ENCODE measurements at regions not wholly inside any gene's neighbourhood (a gene's known extent, or its start where the extent isn't known, plus 50 kb on each side); places are given as distances from the start of the nearest gene placed in this dataset.
A peak's percentile ranks its signal among the peaks of the same experiment; 100 is the strongest.

- WGBS: 100% methylated on average over 1 of the region's 2 CpGs
- H3K27ac ChIP-seq (ENCODE audit: low read depth, low read length): no peak overlapping the region
- no peak overlapping the region for H3K9ac ChIP-seq (ENCODE audit: low read depth, low read length)
- no peak overlapping the region for H3K4me3 ChIP-seq (ENCODE audit: low read length)
- no peaks in the 10 kb centered on the region for H3K9me3 ChIP-seq (ENCODE audit: insufficient read depth, low read depth, low read length)
- H3K4me1 ChIP-seq (ENCODE audit: insufficient read depth, low read length): no peaks in the 10 kb centered on the region
- no peaks in the 10 kb centered on the region for H3K27me3 ChIP-seq (ENCODE audit: insufficient read depth, low read length)
- no peaks in the 10 kb centered on the region for H3K36me3 ChIP-seq (ENCODE audit: insufficient read depth, low read length)
Observed at GRCh38 chr4:107128116-107128515, 92.0 kb upstream of the DKK2 start.

- Histone ChIP-seq H3K36me3 (ENCODE audit: insufficient read depth, low read length) (no peaks in the 10 kb centered on the region), H3K4me1 (ENCODE audit: insufficient read depth, low read length) (peaks cover 10% of the 10 kb centered on the region), H3K9ac (ENCODE audit: low read depth, low read length) (no peak overlapping the region), H3K9me3 (ENCODE audit: insufficient read depth, low read depth, low read length) (no peaks in the 10 kb centered on the region), H3K27ac (ENCODE audit: low read depth, low read length) (no peak overlapping the region), H3K4me3 (ENCODE audit: low read length) (no peak overlapping the region), H3K27me3 (ENCODE audit: insufficient read depth, low read length) (no peaks in the 10 kb centered on the region)
- 100% methylated on average over 2 of the region's 2 CpGs for WGBS
Observed at GRCh38 chr4:107125496-107125895, 89.4 kb upstream of the DKK2 start.

GRCh38 chr4:107122736-107123135 lies 86.6 kb upstream of the DKK2 start:
- 89% methylated on average over 2 of the region's 2 CpGs for WGBS
- Histone ChIP-seq H3K27ac (ENCODE audit: low read depth, low read length) (no peak overlapping the region), H3K36me3 (ENCODE audit: insufficient read depth, low read length) (no peaks in the 10 kb centered on the region), H3K4me3 (ENCODE audit: low read length) (no peak overlapping the region), H3K9me3 (ENCODE audit: insufficient read depth, low read depth, low read length) (no peaks in the 10 kb centered on the region), H3K9ac (ENCODE audit: low read depth, low read length) (no peak overlapping the region), H3K27me3 (ENCODE audit: insufficient read depth, low read length) (no peaks in the 10 kb centered on the region), H3K4me1 (ENCODE audit: insufficient read depth, low read length) (peaks cover 15% of the 10 kb centered on the region)

- WGBS: 58% methylated on average over 2 of the region's 2 CpGs
- Histone ChIP-seq H3K4me1 (ENCODE audit: insufficient read depth, low read length) (peaks cover 15% of the 10 kb centered on the region), H3K4me3 (ENCODE audit: low read length) (no peak overlapping the region), H3K9ac (ENCODE audit: low read depth, low read length) (no peak overlapping the region; the same call in 1 of the 2 replicates), H3K36me3 (ENCODE audit: insufficient read depth, low read length) (no peaks in the 10 kb centered on the region), H3K9me3 (ENCODE audit: insufficient read depth, low read depth, low read length) (no peaks in the 10 kb centered on the region), H3K27ac (ENCODE audit: low read depth, low read length) (peak overlapping the region; percentile 45; the same call in 1 of the 2 replicates), H3K27me3 (ENCODE audit: insufficient read depth, low read length) (no peaks in the 10 kb centered on the region)
Observed at GRCh38 chr4:107120661-107121060, 84.5 kb upstream of the DKK2 start.

- Histone ChIP-seq H3K4me1 (ENCODE audit: insufficient read depth, low read length) (peaks cover 15% of the 10 kb centered on the region), H3K9ac (ENCODE audit: low read depth, low read length) (no peak overlapping the region), H3K9me3 (ENCODE audit: insufficient read depth, low read depth, low read length) (peaks cover 1% of the 10 kb centered on the region), H3K27me3 (ENCODE audit: insufficient read depth, low read length) (no peaks in the 10 kb centered on the region), H3K4me3 (ENCODE audit: low read length) (no peak overlapping the region), H3K36me3 (ENCODE audit: insufficient read depth, low read length) (no peaks in the 10 kb centered on the region), H3K27ac (ENCODE audit: low read depth, low read length) (no peak overlapping the region)
- WGBS: 100% methylated on average over 1 of the region's 1 CpG
Observed at GRCh38 chr4:107117726-107118125, 81.6 kb upstream of the DKK2 start.

- H3K9ac ChIP-seq (ENCODE audit: low read depth, low read length): no peak overlapping the region
- peaks cover 7% of the 10 kb centered on the region for H3K9me3 ChIP-seq (ENCODE audit: insufficient read depth, low read depth, low read length)
- H3K4me3 ChIP-seq (ENCODE audit: low read length): no peak overlapping the region
- H3K27ac ChIP-seq (ENCODE audit: low read depth, low read length): no peak overlapping the region
- 93% methylated on average over 5 of the region's 5 CpGs for WGBS
- H3K4me1 ChIP-seq (ENCODE audit: insufficient read depth, low read length): peaks cover 3% of the 10 kb centered on the region; the same call in 1 of the 2 replicates
- no peaks in the 10 kb centered on the region for H3K27me3 ChIP-seq (ENCODE audit: insufficient read depth, low read length)
- H3K36me3 ChIP-seq (ENCODE audit: insufficient read depth, low read length): no peaks in the 10 kb centered on the region
Observed at GRCh38 chr4:107115185-107115847, 79.2 kb upstream of the DKK2 start.

- no peaks in the 10 kb centered on the region for H3K36me3 ChIP-seq (ENCODE audit: insufficient read depth, low read length)
- no peaks in the 10 kb centered on the region for H3K4me1 ChIP-seq (ENCODE audit: insufficient read depth, low read length)
- no peak overlapping the region for H3K9ac ChIP-seq (ENCODE audit: low read depth, low read length)
- H3K4me3 ChIP-seq (ENCODE audit: low read length): no peak overlapping the region
- no peaks in the 10 kb centered on the region for H3K27me3 ChIP-seq (ENCODE audit: insufficient read depth, low read length)
- no CpG with 5 or more reads among the region's 2 CpGs for WGBS
- H3K27ac ChIP-seq (ENCODE audit: low read depth, low read length): no peak overlapping the region
- H3K9me3 ChIP-seq (ENCODE audit: insufficient read depth, low read depth, low read length): peaks cover 7% of the 10 kb centered on the region
Observed at GRCh38 chr4:107114059-107114458, 77.9 kb upstream of the DKK2 start.

- WGBS: 83% methylated on average over 2 of the region's 2 CpGs
- Histone ChIP-seq H3K4me1 (ENCODE audit: insufficient read depth, low read length) (no peaks in the 10 kb centered on the region), H3K9ac (ENCODE audit: low read depth, low read length) (no peak overlapping the region)
Observed at GRCh38 chr4:107098401-107098800, 62.3 kb upstream of the DKK2 start.

GRCh38 chr4:107094976-107095375 lies 58.9 kb upstream of the DKK2 start:
- no peak overlapping the region for H3K9ac ChIP-seq (ENCODE audit: low read depth, low read length)
- WGBS: 90% methylated on average over 3 of the region's 3 CpGs
- H3K4me1 ChIP-seq (ENCODE audit: insufficient read depth, low read length): no peaks in the 10 kb centered on the region
- no peaks in the 10 kb centered on the region for H3K36me3 ChIP-seq (ENCODE audit: insufficient read depth, low read length)
- H3K9me3 ChIP-seq (ENCODE audit: insufficient read depth, low read depth, low read length): no peaks in the 10 kb centered on the region
- H3K27ac ChIP-seq (ENCODE audit: low read depth, low read length): no peak overlapping the region
- H3K4me3 ChIP-seq (ENCODE audit: low read length): no peak overlapping the region
- H3K27me3 ChIP-seq (ENCODE audit: insufficient read depth, low read length): no peaks in the 10 kb centered on the region

More at GRCh38 chr4:107098401-107098800, 62.3 kb upstream of the DKK2 start:
- Histone ChIP-seq H3K9me3 (ENCODE audit: insufficient read depth, low read depth, low read length) (no peaks in the 10 kb centered on the region), H3K36me3 (ENCODE audit: insufficient read depth, low read length) (no peaks in the 10 kb centered on the region), H3K27ac (ENCODE audit: low read depth, low read length) (no peak overlapping the region), H3K4me3 (ENCODE audit: low read length) (no peak overlapping the region), H3K27me3 (ENCODE audit: insufficient read depth, low read length) (no peaks in the 10 kb centered on the region)

- Histone ChIP-seq H3K9me3 (ENCODE audit: insufficient read depth, low read depth, low read length) (no peaks in the 10 kb centered on the region), H3K27me3 (ENCODE audit: insufficient read depth, low read length) (no peaks in the 10 kb centered on the region), H3K4me1 (ENCODE audit: insufficient read depth, low read length) (no peaks in the 10 kb centered on the region), H3K36me3 (ENCODE audit: insufficient read depth, low read length) (no peaks in the 10 kb centered on the region), H3K9ac (ENCODE audit: low read depth, low read length) (no peak overlapping the region), H3K27ac (ENCODE audit: low read depth, low read length) (no peak overlapping the region), H3K4me3 (ENCODE audit: low read length) (no peak overlapping the region)
- WGBS: 96% methylated on average over 2 of the region's 2 CpGs
Observed at GRCh38 chr4:107094332-107094731, 58.2 kb upstream of the DKK2 start.
